ENCODE measurements at regions not wholly inside any gene's neighbourhood (a gene's known extent, or its start where the extent isn't known, plus 50 kb on each side); places are given as distances from the start of the nearest gene placed in this dataset.

DNA sequence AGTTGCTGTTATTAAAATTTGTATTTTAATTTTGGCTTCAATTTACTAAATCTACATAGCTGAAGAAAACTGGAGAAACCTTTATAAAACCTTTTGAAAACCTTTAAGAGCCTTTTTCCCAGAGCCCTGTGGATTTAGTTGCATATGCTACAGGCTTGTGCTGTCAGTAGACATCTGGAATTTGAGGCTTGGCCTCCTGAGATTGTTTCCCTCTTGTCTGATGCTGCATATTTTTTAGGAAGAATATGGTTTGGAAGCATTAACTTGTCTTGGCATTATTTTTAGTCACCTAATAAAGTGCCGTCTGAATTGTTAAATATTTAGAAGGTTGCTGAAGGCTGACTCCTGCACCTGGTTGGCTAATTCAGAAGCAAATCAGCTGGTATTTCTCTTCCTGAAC, 369.4 kb downstream of the UTRN start:
- Histone ChIP-seq H3K27ac (no peak overlapping the region), H3K4me1 (peaks cover 7% of the 10 kb centered on the region), H3K9me3 (no peaks in the 10 kb centered on the region), H3K4me3 (no peak overlapping the region), H3K27me3 (no peaks in the 10 kb centered on the region), H3K36me3 (no peaks in the 10 kb centered on the region)
- DNase-seq (ENCODE audit: low spot score in 2 of 2) = no peak
- TF ChIP-seq, protein P1, sequence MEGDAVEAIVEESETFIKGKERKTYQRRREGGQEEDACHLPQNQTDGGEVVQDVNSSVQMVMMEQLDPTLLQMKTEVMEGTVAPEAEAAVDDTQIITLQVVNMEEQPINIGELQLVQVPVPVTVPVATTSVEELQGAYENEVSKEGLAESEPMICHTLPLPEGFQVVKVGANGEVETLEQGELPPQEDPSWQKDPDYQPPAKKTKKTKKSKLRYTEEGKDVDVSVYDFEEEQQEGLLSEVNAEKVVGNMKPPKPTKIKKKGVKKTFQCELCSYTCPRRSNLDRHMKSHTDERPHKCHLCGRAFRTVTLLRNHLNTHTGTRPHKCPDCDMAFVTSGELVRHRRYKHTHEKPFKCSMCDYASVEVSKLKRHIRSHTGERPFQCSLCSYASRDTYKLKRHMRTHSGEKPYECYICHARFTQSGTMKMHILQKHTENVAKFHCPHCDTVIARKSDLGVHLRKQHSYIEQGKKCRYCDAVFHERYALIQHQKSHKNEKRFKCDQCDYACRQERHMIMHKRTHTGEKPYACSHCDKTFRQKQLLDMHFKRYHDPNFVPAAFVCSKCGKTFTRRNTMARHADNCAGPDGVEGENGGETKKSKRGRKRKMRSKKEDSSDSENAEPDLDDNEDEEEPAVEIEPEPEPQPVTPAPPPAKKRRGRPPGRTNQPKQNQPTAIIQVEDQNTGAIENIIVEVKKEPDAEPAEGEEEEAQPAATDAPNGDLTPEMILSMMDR (IDR thresholded peaks at IDR 0.05) = no peak
- TF ChIP-seq POLR2A (IDR thresholded peaks at IDR 0.05) (no peak), EP300 (IDR thresholded peaks at IDR 0.05) (no peak), POLR2AphosphoS5 (IDR thresholded peaks at IDR 0.05) (no peak)
- 21% methylated on average over 1 of the region's 1 CpG for WGBS

GRCh38 chr6:144655376-144655775, 370.2 kb downstream of the UTRN start:
- Histone ChIP-seq H3K27ac (no peak overlapping the region), H3K27me3 (no peaks in the 10 kb centered on the region), H3K9me3 (no peaks in the 10 kb centered on the region), H3K4me1 (peaks cover 14% of the 10 kb centered on the region), H3K4me3 (no peak overlapping the region), H3K36me3 (no peaks in the 10 kb centered on the region)
- 92% methylated on average over 1 of the region's 1 CpG for WGBS
- DNase-seq (ENCODE audit: low spot score in 2 of 2) = no peak
- TF ChIP-seq POLR2A (IDR thresholded peaks at IDR 0.05) (no peak), POLR2AphosphoS5 (IDR thresholded peaks at IDR 0.05) (no peak), EP300 (IDR thresholded peaks at IDR 0.05) (no peak)
- TF ChIP-seq, protein P1 (IDR thresholded peaks at IDR 0.05) = no peak

DNA sequence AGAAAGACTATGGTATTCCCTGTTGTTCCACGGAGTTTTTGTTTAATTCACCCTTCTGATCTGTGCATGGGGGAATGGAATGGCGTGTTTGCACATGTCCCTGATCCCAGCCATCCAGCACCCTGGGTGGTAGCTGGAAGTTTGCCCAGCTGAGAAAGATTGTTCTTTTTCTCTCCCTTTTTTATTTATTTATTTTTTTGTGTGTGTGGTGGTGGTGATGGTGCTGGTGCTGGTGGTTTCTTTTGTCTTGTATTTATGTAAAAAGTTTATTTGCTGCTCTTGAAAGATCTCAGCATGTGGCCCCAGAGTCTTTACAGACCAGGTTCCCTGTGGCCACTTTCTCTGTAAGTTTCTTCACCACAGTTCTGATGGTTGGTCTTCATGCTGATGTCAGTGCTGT, 372.6 kb downstream of the UTRN start:
- WGBS = 77% methylated on average over 2 of the region's 2 CpGs
- TF ChIP-seq POLR2A (IDR thresholded peaks at IDR 0.05) (no peak), POLR2AphosphoS5 (IDR thresholded peaks at IDR 0.05) (no peak), EP300 (IDR thresholded peaks at IDR 0.05) (no peak)
- TF ChIP-seq, protein P1 (IDR thresholded peaks at IDR 0.05) = no peak
- H3K4me1 ChIP-seq = peaks cover 21% of the 10 kb centered on the region
- no peak for DNase-seq (ENCODE audit: low spot score in 2 of 2)
- no peak overlapping the region for H3K27ac ChIP-seq
- H3K36me3 ChIP-seq = no peaks in the 10 kb centered on the region
- H3K27me3 ChIP-seq = no peaks in the 10 kb centered on the region
- no peaks in the 10 kb centered on the region for H3K9me3 ChIP-seq
- H3K4me3 ChIP-seq = no peak overlapping the region

GRCh38 chr6:144659202-144660182, 374.4 kb downstream of the UTRN start:
- H3K36me3 ChIP-seq = no peaks in the 10 kb centered on the region
- H3K4me3 ChIP-seq = no peak overlapping the region
- peaks cover 21% of the 10 kb centered on the region for H3K4me1 ChIP-seq
- no peak overlapping the region for H3K27ac ChIP-seq
- 58% methylated on average over 14 of the region's 14 CpGs for WGBS
- H3K27me3 ChIP-seq = no peaks in the 10 kb centered on the region
- TF ChIP-seq, protein P1 (IDR thresholded peaks at IDR 0.05) = no peak
- TF ChIP-seq POLR2A (IDR thresholded peaks at IDR 0.05) = no peak
- no peak for TF ChIP-seq EP300 (IDR thresholded peaks at IDR 0.05)
- TF ChIP-seq POLR2AphosphoS5 (IDR thresholded peaks at IDR 0.05) = no peak
- DNase-seq (ENCODE audit: low spot score in 2 of 2) = no peak
- H3K9me3 ChIP-seq = no peaks in the 10 kb centered on the region

- TF ChIP-seq, protein P1 (IDR thresholded peaks at IDR 0.05) = no peak
- TF ChIP-seq POLR2A (IDR thresholded peaks at IDR 0.05) = no peak
- TF ChIP-seq POLR2AphosphoS5 (IDR thresholded peaks at IDR 0.05) = no peak
- TF ChIP-seq EP300 (IDR thresholded peaks at IDR 0.05) = no peak
Observed at GRCh38 chr6:144660561-144661115, 375.5 kb downstream of the UTRN start.

More at GRCh38 chr6:144660561-144661115, 375.5 kb downstream of the UTRN start:
- WGBS = 66% methylated on average over 7 of the region's 7 CpGs
- no peaks in the 10 kb centered on the region for H3K9me3 ChIP-seq
- no peak for DNase-seq (ENCODE audit: low spot score in 2 of 2)
- H3K36me3 ChIP-seq = no peaks in the 10 kb centered on the region
- peaks cover 21% of the 10 kb centered on the region for H3K4me1 ChIP-seq
- H3K27me3 ChIP-seq = no peaks in the 10 kb centered on the region
- no peak overlapping the region for H3K27ac ChIP-seq
- H3K4me3 ChIP-seq = no peak overlapping the region

All from suprapubic skin (tissue), 4 donors.